SH-SY5Y (cell line): ENCODE measurements at regions not wholly inside any gene's neighbourhood (a gene's known extent, or its start where the extent isn't known, plus 50 kb on each side); places are given as distances from the start of the nearest gene placed in this dataset.

ENCODE experiments used
- GATA2 ChIP-seq: IDR thresholded peaks from 2 replicates; pipeline ENCODE4 v1.6.1; 2011; ENCODE audit warnings: mild to moderate bottlenecking, low read depth, low read length
- GATA3 ChIP-seq: IDR thresholded peaks from 2 replicates; pipeline ENCODE4 v1.6.1; 2011; ENCODE audit warnings: low read depth, mild to moderate bottlenecking, low read length, moderate library complexity

GRCh38 chr10:60531006-60531405 is 141.3 kb upstream of the ANK3 start:
- TF ChIP-seq GATA3, result no peak
- TF ChIP-seq GATA2, result no peak
